ENCODE measurements at regions not wholly inside any gene's neighbourhood (a gene's known extent, or its start where the extent isn't known, plus 50 kb on each side); places are given as distances from the start of the nearest gene placed in this dataset.

DNA sequence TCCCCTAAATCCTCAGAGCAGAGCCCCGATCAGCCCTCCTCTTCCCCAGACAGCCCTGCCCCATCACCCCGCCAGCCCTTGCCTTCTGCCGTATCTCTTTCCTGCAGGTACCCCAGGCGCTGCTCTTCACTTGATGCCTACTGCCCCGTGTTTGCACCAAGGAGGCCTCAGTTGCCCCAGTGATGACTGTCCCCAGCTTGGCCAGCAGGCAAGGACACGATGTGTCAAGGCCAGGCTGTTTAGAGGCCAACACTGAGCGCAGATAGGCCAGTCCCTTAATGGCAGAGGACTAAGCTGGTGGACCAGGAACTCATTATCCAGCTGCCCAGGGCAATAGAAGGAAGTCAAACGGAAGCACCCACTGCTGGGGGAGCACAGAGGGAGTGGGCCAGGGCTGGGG lies 68.4 kb downstream of the CAMK2N1 start:
- H3K27ac ChIP-seq (ENCODE audit: low read length): no peak overlapping the region
- H3K4me3 ChIP-seq (ENCODE audit: low read depth in 2 of 2, low read length in 2 of 2): no peak overlapping the region
- intact Hi-C loops (cut with micrococcal nuclease; ENCODE audit: unreplicated experiment) (no loop called here), in situ Hi-C loops (cut with HindIII; ENCODE audit: low pct_unique_long_range_greater_than_20kb, low sequenced_read_pairs) (no loop called here)
- H3K4me1 ChIP-seq (ENCODE audit: control insufficient read depth, insufficient read depth, low read length): no peaks in the 10 kb centered on the region
- no peaks in the 10 kb centered on the region; the same call in none of the 2 replicates for H3K27me3 ChIP-seq (ENCODE audit: control insufficient read depth, insufficient read depth, low read length)
- no TSS peak for BruUV-seq (replicated peaks)
- POLR2A ChIA-PET: no interaction called here
- no peak for TF ChIP-seq CTCF (IDR thresholded peaks at IDR 0.05)
- no peak for TF ChIP-seq REST (IDR thresholded peaks at IDR 0.05; ENCODE audit: insufficient read depth in 1 of 2, low read depth in 2 of 2, low read length in 1 of 2)
- no peak for TF ChIP-seq TCF7L2 (IDR thresholded peaks at IDR 0.05; ENCODE audit: low read depth, low read length)
- TF ChIP-seq SIN3A (IDR thresholded peaks at IDR 0.05; ENCODE audit: borderline replicate concordance, insufficient read depth, low read depth, low read length): no peak
- no peak for TF ChIP-seq POLR2AphosphoS5 (IDR thresholded peaks at IDR 0.05; ENCODE audit: low read depth, low read length)
- no peak for ATAC-seq
- peaks cover 5% of the 10 kb centered on the region; the same call in 1 of the 2 replicates for H3K9me3 ChIP-seq (ENCODE audit: control insufficient read depth, insufficient read depth, low read depth, low read length)
- no peaks in the 10 kb centered on the region for H3K36me3 ChIP-seq (ENCODE audit: control insufficient read depth, insufficient read depth, low read length)
- DNase-seq (ENCODE audit: low read depth, low spot score): no peak
- CTCF ChIA-PET: no interaction called here

DNA sequence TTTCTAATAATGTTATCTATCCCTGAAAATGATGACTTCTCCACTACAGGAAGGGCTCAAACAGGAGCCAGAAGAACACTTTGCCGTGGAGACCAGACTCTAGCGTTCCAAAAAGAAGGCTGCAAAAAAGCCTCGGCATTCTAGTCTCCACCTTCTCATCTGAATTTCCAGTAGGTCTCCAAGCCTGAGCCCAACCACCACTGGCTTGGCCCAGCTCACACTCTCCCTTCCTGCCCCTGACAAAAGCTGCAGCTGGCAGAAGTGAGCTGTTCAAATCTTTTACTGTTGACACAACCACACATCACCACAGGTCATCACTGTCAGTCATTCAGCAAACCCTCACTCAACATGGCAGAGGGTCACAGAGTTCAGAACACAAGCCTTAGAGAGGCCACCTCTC lies 69.3 kb downstream of the CAMK2N1 start:
- ATAC-seq (no peak), DNase-seq (ENCODE audit: low read depth, low spot score) (no peak)
- in situ Hi-C loops (cut with HindIII; ENCODE audit: low pct_unique_long_range_greater_than_20kb, low sequenced_read_pairs): no loop called here
- Histone ChIP-seq H3K27me3 (ENCODE audit: control insufficient read depth, insufficient read depth, low read length) (no peaks in the 10 kb centered on the region; the same call in none of the 2 replicates), H3K27ac (ENCODE audit: low read length) (no peak overlapping the region), H3K36me3 (ENCODE audit: control insufficient read depth, insufficient read depth, low read length) (no peaks in the 10 kb centered on the region), H3K4me3 (ENCODE audit: low read depth in 2 of 2, low read length in 2 of 2) (no peak overlapping the region), H3K9me3 (ENCODE audit: control insufficient read depth, insufficient read depth, low read depth, low read length) (no peaks in the 10 kb centered on the region), H3K4me1 (ENCODE audit: control insufficient read depth, insufficient read depth, low read length) (no peaks in the 10 kb centered on the region)
- TF ChIP-seq CTCF (IDR thresholded peaks at IDR 0.05) (no peak), POLR2AphosphoS5 (IDR thresholded peaks at IDR 0.05; ENCODE audit: low read depth, low read length) (no peak), TCF7L2 (IDR thresholded peaks at IDR 0.05; ENCODE audit: low read depth, low read length) (no peak), SIN3A (IDR thresholded peaks at IDR 0.05; ENCODE audit: borderline replicate concordance, insufficient read depth, low read depth, low read length) (no peak), REST (IDR thresholded peaks at IDR 0.05; ENCODE audit: insufficient read depth in 1 of 2, low read depth in 2 of 2, low read length in 1 of 2) (no peak)
- intact Hi-C loops (cut with micrococcal nuclease; ENCODE audit: unreplicated experiment): no loop called here
- no TSS peak for BruUV-seq (replicated peaks)
- CTCF ChIA-PET: no interaction called here
- POLR2A ChIA-PET: no interaction called here

Measured in Panc1 (cell line).